ENCODE measurements at regions not wholly inside any gene's neighbourhood (a gene's known extent, or its start where the extent isn't known, plus 50 kb on each side); places are given as distances from the start of the nearest gene placed in this dataset.
A peak's percentile ranks its signal among the peaks of the same experiment; 100 is the strongest.

- Histone ChIP-seq H3K27me3 (ENCODE audit: control insufficient read depth in 3 of 3, insufficient read depth in 3 of 3, low read length in 2 of 3) (peaks cover 0 to 4% (median 0%) of the 10 kb centered on the region in 3 donors), H3K9me3 (ENCODE audit: control insufficient read depth in 4 of 4, insufficient read depth in 3 of 4, low read length in 3 of 4) (peaks cover 0 to 2% (median 0%) of the 10 kb centered on the region in 4 donors), H3K27ac (ENCODE audit: low read depth in 1 of 2, low read length in 1 of 2) (no peak overlapping the region), H3K4me3 (no peak overlapping the region), H3K36me3 (ENCODE audit: control insufficient read depth in 4 of 4, insufficient read depth in 4 of 4, low read length in 4 of 4) (no peaks in the 10 kb centered on the region), H3K9ac (ENCODE audit: insufficient read depth in 1 of 2, low read length in 2 of 2) (no peak overlapping the region), H3K4me1 (ENCODE audit: control insufficient read depth in 5 of 5, insufficient read depth in 5 of 5, low read length in 5 of 5) (peaks cover 0 to 3% (median 0%) of the 10 kb centered on the region in 5 donors)
- 70 to 80% methylated on average over 2 of the region's 2 CpGs for WGBS, 2 donors
- TF ChIP-seq CTCF (IDR thresholded peaks at IDR 0.05; ENCODE audit: control extremely low read depth, extremely low read depth): no peak
- ATAC-seq (ENCODE audit: insufficient read depth, low FRiP score): no peak
- no peak for DNase-seq
These were observed 693.3 kb downstream of the MED13L start for GRCh38 chr12:115584156-115584555.

GRCh38 chr12:115583591-115583990, 693.9 kb downstream of the MED13L start:
- no peak overlapping the region for H3K9ac ChIP-seq (ENCODE audit: insufficient read depth in 1 of 2, low read length in 2 of 2)
- no peaks in the 10 kb centered on the region for H3K36me3 ChIP-seq (ENCODE audit: control insufficient read depth in 4 of 4, insufficient read depth in 4 of 4, low read length in 4 of 4)
- peak; percentile 39 to 76 (median 63) for DNase-seq
- H3K27me3 ChIP-seq (ENCODE audit: control insufficient read depth in 3 of 3, insufficient read depth in 3 of 3, low read length in 2 of 3): peaks cover 0 to 4% (median 0%) of the 10 kb centered on the region in 3 donors
- WGBS, 2 donors: 34 to 40% methylated on average over 10 of the region's 10 CpGs
- H3K9me3 ChIP-seq (ENCODE audit: control insufficient read depth in 4 of 4, insufficient read depth in 3 of 4, low read length in 3 of 4): peaks cover 0 to 2% (median 0%) of the 10 kb centered on the region in 4 donors
- no peak for ATAC-seq (ENCODE audit: insufficient read depth, low FRiP score)
- no peak overlapping the region for H3K27ac ChIP-seq (ENCODE audit: low read depth in 1 of 2, low read length in 1 of 2)
- no peak overlapping the region for H3K4me3 ChIP-seq
- no peak for TF ChIP-seq CTCF (IDR thresholded peaks at IDR 0.05; ENCODE audit: control extremely low read depth, extremely low read depth)
- peaks cover 0 to 3% (median 0%) of the 10 kb centered on the region in 5 donors for H3K4me1 ChIP-seq (ENCODE audit: control insufficient read depth in 5 of 5, insufficient read depth in 5 of 5, low read length in 5 of 5)

- H3K27me3 ChIP-seq (ENCODE audit: control insufficient read depth in 3 of 3, insufficient read depth in 3 of 3, low read length in 2 of 3): peaks cover 0 to 4% (median 0%) of the 10 kb centered on the region in 3 donors
- H3K4me1 ChIP-seq (ENCODE audit: control insufficient read depth in 5 of 5, insufficient read depth in 5 of 5, low read length in 5 of 5): no peaks in the 10 kb centered on the region
- H3K9me3 ChIP-seq (ENCODE audit: control insufficient read depth in 4 of 4, insufficient read depth in 3 of 4, low read length in 3 of 4): no peaks in the 10 kb centered on the region
- no peaks in the 10 kb centered on the region for H3K36me3 ChIP-seq (ENCODE audit: control insufficient read depth in 4 of 4, insufficient read depth in 4 of 4, low read length in 4 of 4)
- 75 to 79% methylated on average over 6 of the region's 6 CpGs for WGBS, 2 donors
- no peak overlapping the region for H3K9ac ChIP-seq (ENCODE audit: insufficient read depth in 1 of 2, low read length in 2 of 2)
- H3K27ac ChIP-seq (ENCODE audit: low read depth in 1 of 2, low read length in 1 of 2): no peak overlapping the region
- no peak for TF ChIP-seq CTCF (IDR thresholded peaks at IDR 0.05; ENCODE audit: control extremely low read depth, extremely low read depth)
- no peak for ATAC-seq (ENCODE audit: insufficient read depth, low FRiP score)
- H3K4me3 ChIP-seq: no peak overlapping the region
- no peak for DNase-seq
These were observed 700.1 kb downstream of the MED13L start for GRCh38 chr12:115577401-115577800.

GRCh38 chr12:115574826-115575225, 702.7 kb downstream of the MED13L start:
- H3K36me3 ChIP-seq (ENCODE audit: control insufficient read depth in 4 of 4, insufficient read depth in 4 of 4, low read length in 4 of 4): no peaks in the 10 kb centered on the region
- H3K4me3 ChIP-seq: no peak overlapping the region
- no peaks in the 10 kb centered on the region for H3K4me1 ChIP-seq (ENCODE audit: control insufficient read depth in 5 of 5, insufficient read depth in 5 of 5, low read length in 5 of 5)
- DNase-seq (no peak), ATAC-seq (ENCODE audit: insufficient read depth, low FRiP score) (no peak)
- WGBS, 2 donors: 64 to 74% methylated on average over 7 of the region's 7 CpGs
- no peak overlapping the region for H3K27ac ChIP-seq (ENCODE audit: low read depth in 1 of 2, low read length in 1 of 2)
- H3K9ac ChIP-seq (ENCODE audit: insufficient read depth in 1 of 2, low read length in 2 of 2): no peak overlapping the region
- no peak for TF ChIP-seq CTCF (IDR thresholded peaks at IDR 0.05; ENCODE audit: control extremely low read depth, extremely low read depth)
- H3K27me3 ChIP-seq (ENCODE audit: control insufficient read depth in 3 of 3, insufficient read depth in 3 of 3, low read length in 2 of 3): no peaks in the 10 kb centered on the region
- H3K9me3 ChIP-seq (ENCODE audit: control insufficient read depth in 4 of 4, insufficient read depth in 3 of 4, low read length in 3 of 4): peaks cover 0 to 3% (median 0%) of the 10 kb centered on the region in 4 donors
